GM12892 (cell line): ENCODE measurements at regions not wholly inside any gene's neighbourhood (a gene's known extent, or its start where the extent isn't known, plus 50 kb on each side); places are given as distances from the start of the nearest gene placed in this dataset.

Source experiments
- POLR2A ChIP-seq: IDR thresholded peaks from 2 replicates; pipeline ENCODE4 v1.6.1; 2011; ENCODE audit warnings: low read depth, low read length, control low read depth
- POLR2AphosphoS5 ChIP-seq: IDR thresholded peaks from 2 replicates; pipeline ENCODE4 v1.6.1; 2011; ENCODE audit warnings: low read depth, low read length, control low read depth

GRCh38 chr16:88196471-88197400 is 186.0 kb upstream of the ZNF469 start:
- no peak for TF ChIP-seq POLR2AphosphoS5
- no peak for TF ChIP-seq POLR2A
